ENCODE measurements at regions not wholly inside any gene's neighbourhood (a gene's known extent, or its start where the extent isn't known, plus 50 kb on each side); places are given as distances from the start of the nearest gene placed in this dataset.

- in situ Hi-C loops (cut with MboI; ENCODE audit: low sequenced_read_pairs) = loop anchor here (25.0 kb wide), 1 partner anchor 226 kb away; no protein-coding TSS in a partner anchor
Observed at GRCh38 chr14:60563113-60563512, 54.2 kb downstream of the SIX6 start.

- in situ Hi-C loops (cut with MboI; ENCODE audit: low sequenced_read_pairs) = loop anchor here (25.0 kb wide), 1 partner anchor 228 kb away; no protein-coding TSS in a partner anchor
Observed at GRCh38 chr14:60565211-60565610, 56.3 kb downstream of the SIX6 start.

GRCh38 chr14:60566101-60566500, 57.2 kb downstream of the SIX6 start:
- in situ Hi-C loops (cut with MboI; ENCODE audit: low sequenced_read_pairs) = loop anchor here (25.0 kb wide), 1 partner anchor 229 kb away; no protein-coding TSS in a partner anchor

GRCh38 chr14:60573943-60574495, 65.1 kb downstream of the SIX6 start:
- in situ Hi-C loops (cut with MboI; ENCODE audit: low sequenced_read_pairs) = loop anchor here (25.0 kb wide), 1 partner anchor 237 kb away; no protein-coding TSS in a partner anchor

GRCh38 chr14:60575008-60575407, 66.1 kb downstream of the SIX6 start:
- in situ Hi-C loops (cut with MboI; ENCODE audit: low sequenced_read_pairs) = no loop called here

- in situ Hi-C loops (cut with MboI; ENCODE audit: low sequenced_read_pairs) = no loop called here
Observed at GRCh38 chr14:60585676-60586075, 63.6 kb downstream of the SIX1 start.

- in situ Hi-C loops (cut with MboI; ENCODE audit: low sequenced_read_pairs) = no loop called here
Observed at GRCh38 chr14:60589442-60589841, 59.8 kb downstream of the SIX1 start.

- in situ Hi-C loops (cut with MboI; ENCODE audit: low sequenced_read_pairs) = no loop called here
Observed at GRCh38 chr14:60590991-60591414, 58.3 kb downstream of the SIX1 start.
